SW480 (cell line): ENCODE measurements at regions not wholly inside any gene's neighbourhood (a gene's known extent, or its start where the extent isn't known, plus 50 kb on each side); places are given as distances from the start of the nearest gene placed in this dataset.

Experiments
- DNase-seq: peaks from one replicate; pipeline ENCODE4 v3.0.0-alpha.2; 2016; ENCODE audit warnings: low spot score

DNA sequence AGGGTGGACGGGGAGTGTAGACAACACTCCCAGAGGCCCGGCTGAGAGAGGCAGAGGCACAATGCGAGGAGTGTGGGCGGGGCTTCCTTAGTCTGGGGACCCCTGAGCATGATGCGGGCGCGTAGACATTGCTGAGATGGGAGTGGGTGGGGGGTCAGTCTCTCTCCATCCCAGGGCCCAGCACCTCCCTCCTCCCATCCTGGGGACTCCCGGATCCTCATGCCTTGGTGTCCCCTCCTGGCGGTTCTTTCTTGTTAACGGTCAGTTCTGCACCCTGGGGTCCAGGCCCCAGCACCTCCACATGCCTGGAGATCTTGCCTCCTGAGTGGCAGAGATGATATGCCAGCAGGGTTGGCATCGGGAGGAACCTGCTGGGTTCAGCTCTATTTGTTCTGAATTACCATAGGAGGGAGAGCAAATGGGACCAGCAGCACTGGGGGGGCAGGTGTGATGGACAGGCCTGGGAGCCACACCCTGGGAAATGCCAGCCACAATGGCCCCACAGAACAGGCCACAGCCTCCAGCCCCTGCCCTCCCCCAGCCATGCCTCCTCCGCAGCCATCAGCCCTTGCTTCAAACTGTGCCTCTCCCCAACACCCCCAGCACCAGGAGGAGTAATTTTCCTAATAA lies 55.7 kb downstream of the RTL6 start:
- DNase-seq, result no peak

DNA sequence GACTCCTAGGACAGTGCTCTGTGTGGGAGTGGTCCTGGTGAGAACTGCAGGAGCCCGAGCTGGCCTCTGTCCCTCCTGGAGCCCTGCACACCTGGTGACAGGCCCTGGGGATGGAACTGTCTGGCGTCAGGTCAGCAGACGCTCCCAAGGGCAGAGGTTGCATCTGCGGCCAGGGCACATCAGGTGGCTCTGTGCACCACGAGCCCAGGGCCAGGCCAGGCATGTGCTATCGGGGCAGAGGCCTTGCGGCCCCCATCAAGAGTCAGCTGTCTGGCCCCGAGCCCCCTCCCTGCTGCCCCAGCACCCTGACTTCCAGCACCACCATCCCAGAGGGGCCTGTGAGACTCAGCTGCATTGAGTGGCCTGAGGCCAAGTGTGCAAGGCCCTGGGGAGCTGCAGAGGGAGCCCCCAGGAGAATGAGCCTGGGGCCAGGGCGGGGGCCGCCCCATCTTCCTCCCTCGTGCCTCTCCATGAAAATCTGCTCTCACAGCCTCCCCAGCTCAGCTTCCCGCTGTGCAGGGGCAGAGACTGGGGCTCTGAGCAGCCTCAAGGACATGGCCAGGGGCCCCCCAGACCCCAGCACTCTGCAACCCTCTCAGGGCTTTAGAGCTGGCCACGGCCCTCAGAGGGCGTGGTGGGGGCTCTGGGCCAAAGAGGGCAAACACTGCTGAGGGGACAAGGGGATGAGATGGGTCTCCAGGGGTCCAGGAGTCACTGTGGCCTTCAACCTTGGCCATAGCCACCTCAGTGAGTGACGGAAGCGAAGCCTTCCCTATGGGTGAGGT lies 56.4 kb downstream of the RTL6 start:
- DNase-seq, result no peak

DNA sequence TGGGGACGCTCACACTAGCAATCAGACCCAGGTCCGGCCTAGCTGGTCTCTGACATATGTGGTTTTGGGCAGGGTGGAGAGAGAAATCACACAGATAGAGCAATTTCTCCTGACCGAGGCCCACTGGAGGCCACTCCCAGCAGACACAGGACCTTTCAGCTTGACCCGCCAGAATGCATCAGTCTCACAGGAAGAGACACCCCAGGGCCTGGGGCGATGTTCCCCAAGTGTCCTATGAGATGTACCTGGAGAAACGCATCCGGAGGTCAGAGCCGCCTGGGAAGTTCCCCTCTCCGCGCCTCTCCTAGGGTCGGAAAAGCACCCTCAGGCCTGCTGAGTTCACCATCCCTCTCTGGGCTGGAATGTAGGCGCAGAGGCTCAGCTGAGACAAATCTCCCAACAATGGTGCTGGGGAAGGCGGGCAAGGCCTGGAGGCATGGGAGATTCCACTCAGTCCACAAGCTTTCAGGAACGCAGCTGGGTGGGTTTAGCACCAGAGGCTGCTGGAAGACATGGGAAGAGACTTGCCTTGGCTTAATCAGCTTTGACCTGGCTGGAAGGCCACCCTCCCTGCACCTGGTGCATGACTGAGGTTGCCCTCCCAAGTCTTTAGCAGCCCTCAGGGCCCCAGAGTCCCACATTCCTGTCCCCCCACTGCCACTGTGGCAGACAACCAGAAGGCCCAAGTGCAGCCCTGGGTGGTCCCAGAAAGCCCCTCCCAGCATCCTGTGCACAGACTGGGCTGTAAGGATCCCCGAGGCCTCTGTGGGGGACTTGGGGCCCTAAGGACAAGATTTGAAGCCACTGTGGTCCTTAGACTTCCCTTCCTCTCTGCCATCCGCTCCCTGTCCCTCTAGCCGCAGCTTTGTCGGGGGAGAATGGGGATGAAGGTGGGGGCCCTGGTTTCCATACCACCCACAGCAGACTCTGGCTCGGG lies 57.5 kb downstream of the RTL6 start:
- DNase-seq, result no peak

GRCh38 chr22:44439356-44440223 lies 58.4 kb downstream of the RTL6 start:
- DNase-seq, result no peak

DNA sequence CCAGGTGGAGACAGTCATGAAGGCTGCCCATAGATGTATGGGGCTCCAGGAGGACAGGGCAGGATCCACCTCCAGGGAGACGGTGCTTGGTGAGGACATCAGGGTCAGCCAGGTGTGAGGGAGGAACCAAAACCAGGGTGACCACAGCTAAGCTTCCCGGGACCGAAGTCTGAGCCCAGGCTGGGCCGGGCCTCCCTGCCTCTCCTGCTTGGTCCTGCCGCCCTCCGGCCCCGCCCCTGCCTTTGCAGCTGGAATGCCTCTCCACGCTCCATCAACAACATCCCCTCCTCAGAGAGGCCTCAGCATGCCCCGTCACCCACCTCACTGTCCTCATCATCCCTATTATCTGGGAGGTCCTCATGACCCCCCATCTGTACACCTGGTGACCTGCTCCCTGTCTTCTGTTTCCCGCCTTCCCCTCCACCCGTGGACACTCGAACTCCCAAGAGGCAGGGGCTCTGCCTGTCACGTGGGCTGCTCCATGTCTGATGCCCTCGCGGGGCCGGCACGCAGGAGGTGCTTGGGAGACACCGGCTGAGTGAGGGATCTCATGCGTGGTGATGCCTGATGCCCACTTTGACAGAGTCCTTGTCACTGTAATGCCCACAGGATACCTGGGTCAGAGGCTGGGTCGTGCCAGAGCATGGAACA lies 59.4 kb downstream of the RTL6 start:
- no peak for DNase-seq

GRCh38 chr22:44438056-44438455 lies 60.0 kb downstream of the RTL6 start:
- no peak for DNase-seq

DNA sequence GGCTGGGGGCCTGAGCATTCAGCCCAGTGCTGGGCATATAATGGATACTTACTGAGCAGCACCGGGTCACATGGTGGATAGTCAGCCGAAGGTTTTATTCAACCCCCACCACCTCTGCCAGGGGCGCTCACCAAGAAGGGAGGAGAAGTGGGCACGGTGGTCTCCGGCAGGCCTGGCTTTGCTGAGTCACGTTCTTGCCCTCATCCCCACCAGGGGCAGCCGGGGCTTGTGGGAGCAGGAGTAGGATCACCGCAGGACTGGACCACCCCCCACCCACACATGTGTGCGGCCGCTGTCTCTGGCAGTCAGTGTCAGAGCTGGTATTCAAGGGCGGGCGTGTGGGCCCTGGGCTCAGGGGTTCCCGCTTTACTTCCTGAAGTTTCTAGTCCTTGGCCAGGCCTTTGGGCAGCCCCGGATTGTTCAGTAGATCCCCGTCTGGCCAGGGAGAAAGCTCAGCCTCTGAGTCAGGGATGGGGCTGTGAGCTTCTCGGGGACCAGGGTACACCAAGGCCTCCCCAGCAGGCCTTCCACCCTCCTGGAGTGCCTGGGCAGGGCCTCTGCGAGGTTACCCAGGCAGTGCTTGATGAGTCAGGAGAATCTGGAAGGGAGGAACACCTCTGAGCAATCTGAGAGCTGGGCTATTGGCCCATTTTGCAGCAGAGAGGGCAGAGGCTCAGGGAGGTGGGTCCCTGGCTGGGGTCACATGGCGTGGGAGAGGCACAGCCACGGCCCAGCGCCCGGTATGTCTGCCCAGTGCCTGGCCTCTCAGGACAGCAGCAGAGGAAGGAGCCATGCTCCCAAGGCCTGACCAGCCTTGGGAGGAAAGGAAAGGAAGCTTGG lies 60.6 kb downstream of the RTL6 start:
- no peak for DNase-seq

GRCh38 chr22:44436736-44437135 lies 61.3 kb downstream of the RTL6 start:
- DNase-seq, result no peak

- no peak for DNase-seq
Measured at GRCh38 chr22:44431256-44431655, 66.8 kb downstream of the RTL6 start.

- DNase-seq, result no peak
Measured at GRCh38 chr22:44430716-44431115, 67.3 kb downstream of the RTL6 start.

DNA sequence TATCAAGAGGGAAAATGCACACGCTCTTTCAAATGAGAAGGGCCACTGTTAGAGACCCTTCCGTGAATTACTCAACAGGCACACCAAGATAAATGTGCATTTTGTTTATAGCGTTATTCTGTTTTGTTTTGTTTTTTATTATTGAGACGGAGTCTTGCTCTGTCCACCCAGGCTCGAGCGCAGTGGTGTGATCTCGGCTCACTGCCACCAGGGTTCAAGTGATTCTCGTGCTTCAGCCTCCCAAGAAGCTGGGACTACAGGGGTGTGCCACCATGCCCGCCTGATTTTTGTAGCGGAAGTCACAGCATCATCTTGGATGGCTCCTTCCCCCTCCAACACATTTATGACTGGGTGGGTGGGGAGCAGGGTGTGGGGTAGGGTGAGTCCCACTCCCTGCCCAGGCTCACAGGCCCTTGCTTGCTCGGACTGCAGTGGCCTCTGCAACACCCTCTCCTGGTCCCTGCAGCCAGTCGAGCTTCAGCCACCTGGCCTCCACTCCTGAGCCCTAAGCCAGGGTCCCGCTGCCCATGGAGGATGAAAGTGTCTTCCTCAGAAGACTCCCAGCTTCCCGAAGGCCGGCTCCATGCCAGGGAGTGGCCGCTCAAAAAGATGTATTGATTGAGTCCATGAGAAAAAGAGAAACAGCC lies 68.0 kb downstream of the RTL6 start:
- no peak for DNase-seq

DNA sequence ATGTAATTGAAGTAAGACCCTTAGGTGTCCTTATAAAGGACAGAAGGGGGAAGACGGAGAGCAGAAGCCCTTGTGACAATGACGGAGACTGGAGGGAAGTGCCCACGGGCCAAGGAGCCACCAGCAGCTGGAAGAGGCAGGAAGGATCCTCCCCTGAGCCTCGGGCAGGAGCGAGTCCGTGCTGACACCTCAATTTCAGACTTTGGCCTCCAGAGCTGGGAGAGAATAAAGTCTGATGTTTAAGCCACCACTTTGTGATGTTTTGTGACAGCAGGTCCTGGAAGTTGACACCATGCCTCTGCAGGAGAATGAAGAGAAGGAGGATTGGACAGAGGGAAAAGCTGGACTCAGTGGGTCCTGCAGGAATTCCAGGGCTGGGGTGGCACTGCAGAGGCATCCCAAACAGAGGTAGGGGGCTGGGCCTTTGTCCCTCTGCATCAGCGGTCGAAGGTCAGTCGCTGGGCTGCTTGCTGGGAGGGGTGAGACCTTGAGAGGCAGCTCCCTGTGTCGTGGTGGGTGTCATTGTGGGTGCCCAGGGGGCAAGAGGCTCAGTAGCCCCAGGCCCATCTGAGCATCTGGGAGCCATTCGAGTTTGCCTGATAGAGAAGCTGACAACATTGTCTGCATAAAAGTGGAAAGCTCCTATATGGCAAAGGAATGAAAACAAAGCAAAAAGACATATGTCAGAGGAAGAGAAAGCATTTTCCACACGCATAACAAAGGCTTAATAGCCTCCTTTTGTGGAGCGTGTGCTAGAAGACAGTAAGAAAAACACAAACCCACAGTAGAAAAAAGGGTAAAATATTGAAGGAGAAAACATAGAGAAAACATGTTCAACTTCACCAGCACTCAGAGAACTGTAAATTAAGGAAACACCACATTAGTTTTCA lies 68.8 kb downstream of the RTL6 start:
- no peak for DNase-seq

DNA sequence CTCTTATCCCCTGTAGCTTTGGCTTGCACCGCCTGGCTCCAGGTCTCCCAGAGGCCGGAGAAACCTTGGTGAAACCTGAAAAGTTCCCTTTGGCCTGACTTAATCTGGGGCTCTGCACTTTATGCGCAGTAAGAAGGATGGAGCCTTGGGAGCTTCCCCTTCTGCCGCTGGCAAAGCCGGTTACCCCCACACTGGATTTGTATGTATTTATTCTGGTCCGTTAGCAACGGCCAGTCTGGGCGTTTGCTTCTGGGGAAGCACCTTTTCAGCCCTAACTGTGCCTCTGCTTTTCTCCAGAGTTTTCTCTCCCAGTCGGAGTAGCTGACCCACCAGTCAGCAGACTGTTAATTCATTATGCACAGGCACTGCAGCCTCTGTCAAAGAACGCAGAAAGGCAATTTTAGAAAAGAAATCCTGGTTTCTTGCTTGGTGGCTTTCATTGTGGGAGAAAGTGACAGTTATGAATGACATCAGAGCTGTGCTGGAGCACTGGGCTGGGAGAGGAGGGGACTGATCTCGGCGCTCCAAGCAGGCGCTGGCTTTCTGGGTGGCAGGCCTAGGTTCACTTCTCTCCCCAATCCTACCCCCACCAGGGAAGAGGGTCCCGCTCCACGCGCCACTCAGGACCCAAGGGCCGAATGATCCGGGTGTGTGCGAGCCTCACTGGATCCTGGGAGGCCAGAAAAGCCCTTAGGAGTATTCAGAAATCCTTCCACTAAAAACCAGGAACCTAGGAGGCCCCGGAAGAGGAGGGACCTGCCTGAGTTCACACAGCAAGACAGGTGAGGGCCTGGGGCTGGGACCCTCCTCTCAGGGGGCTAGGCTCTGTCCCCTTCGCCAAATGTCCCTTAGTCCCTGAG lies 70.2 kb downstream of the RTL6 start:
- DNase-seq, result no peak

- no peak for DNase-seq
Measured at GRCh38 chr22:44426981-44427380, 71.1 kb downstream of the RTL6 start.

DNA sequence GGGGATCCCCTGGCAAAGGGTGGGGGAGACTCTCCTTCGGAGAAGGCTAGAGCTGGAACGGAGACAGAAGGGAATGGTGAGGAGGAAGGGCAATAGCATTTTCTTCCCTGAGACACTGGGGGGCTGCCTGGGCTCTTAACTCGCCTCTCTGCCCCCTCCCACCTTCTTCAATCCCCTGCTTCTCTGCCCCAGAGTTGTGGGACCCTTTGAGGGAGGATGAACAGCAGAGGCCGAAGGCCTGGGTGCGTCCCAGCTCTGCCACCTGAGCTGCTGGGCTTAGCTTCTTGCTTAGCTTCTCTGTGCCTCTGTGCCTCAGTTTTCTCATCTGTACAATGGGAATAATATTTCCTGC lies 72.4 kb downstream of the RTL6 start:
- no peak for DNase-seq

GRCh38 chr22:44424867-44425693 lies 73.0 kb downstream of the RTL6 start:
- DNase-seq, result no peak

DNA sequence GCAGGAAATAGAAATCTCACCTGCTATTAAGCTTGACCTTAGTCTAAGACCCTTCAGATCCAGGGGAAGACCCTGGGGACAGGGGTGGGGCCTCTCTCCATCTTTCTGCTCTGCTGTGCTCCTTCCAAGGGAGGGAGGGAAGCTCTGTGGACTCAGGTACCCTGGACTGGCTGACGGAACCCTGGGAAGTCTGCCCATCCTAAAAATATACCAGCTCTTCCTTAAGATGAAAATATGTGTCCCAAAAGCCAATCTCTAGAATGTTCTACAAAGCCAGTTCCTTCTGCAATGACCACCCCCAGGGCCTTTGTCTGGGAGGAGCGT lies 73.7 kb downstream of the RTL6 start:
- no peak for DNase-seq
